DND-41 (cell line): ENCODE measurements at regions not wholly inside any gene's neighbourhood (a gene's known extent, or its start where the extent isn't known, plus 50 kb on each side); places are given as distances from the start of the nearest gene placed in this dataset.

Experiments used
- EZH2 ChIP-seq: IDR thresholded peaks from 3 replicates; pipeline ENCODE4 v1.6.1; 2012; ENCODE audit warnings: borderline replicate concordance, low read depth, mild to moderate bottlenecking, moderate library complexity, low read length, inconsistent platforms; ENCODE audit not compliant: severe bottlenecking
- TF ChIP-seq, protein P1 (sequence below): IDR thresholded peaks from 2 replicates; pipeline ENCODE4 v1.5.1; 2012; ENCODE audit warnings: borderline replicate concordance, low read length, moderate library complexity, mild to moderate bottlenecking; ENCODE audit not compliant: poor library complexity, severe bottlenecking; ENCODE audit errors: extremely low read depth

DNA sequence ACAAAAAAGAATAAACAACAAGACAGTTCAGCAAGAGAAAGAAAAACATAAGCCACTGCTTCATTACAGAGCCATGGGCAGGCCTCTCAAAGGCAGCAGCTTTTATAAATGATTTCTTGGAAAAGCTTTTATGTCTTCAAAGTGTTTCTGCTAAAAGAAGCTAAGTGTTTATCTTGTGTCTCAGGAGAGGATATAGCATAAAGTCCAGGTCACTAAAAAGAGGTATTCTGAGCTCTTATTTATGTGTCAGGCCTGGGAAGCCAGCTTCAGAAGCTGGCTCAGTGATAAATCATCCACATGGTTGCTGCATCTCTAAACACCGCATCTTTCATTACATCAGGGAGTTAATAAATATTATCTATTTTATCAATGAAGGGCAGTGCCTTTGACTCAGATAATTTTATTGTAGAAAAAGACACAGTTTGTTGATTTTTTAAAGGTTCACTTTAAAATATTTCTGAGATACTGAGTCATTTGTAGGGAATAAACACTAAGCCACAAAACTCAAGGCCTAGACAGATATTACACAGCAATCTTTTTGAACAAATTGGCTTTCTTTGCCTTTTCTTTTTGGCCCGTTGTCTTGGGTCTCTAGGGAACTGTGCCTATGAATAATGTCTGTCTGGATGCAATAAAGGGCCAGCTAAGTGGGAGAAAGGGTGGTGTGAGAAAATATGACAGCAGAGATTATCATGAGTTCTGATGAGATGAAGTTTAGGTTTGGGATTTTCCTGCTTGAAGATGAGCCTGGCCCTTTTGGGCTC lies 1086.6 kb downstream of the UQCRFS1 start:
- no peak for TF ChIP-seq EZH2
- TF ChIP-seq, protein P1, sequence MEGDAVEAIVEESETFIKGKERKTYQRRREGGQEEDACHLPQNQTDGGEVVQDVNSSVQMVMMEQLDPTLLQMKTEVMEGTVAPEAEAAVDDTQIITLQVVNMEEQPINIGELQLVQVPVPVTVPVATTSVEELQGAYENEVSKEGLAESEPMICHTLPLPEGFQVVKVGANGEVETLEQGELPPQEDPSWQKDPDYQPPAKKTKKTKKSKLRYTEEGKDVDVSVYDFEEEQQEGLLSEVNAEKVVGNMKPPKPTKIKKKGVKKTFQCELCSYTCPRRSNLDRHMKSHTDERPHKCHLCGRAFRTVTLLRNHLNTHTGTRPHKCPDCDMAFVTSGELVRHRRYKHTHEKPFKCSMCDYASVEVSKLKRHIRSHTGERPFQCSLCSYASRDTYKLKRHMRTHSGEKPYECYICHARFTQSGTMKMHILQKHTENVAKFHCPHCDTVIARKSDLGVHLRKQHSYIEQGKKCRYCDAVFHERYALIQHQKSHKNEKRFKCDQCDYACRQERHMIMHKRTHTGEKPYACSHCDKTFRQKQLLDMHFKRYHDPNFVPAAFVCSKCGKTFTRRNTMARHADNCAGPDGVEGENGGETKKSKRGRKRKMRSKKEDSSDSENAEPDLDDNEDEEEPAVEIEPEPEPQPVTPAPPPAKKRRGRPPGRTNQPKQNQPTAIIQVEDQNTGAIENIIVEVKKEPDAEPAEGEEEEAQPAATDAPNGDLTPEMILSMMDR: no peak
